ENCODE measurements at regions not wholly inside any gene's neighbourhood (a gene's known extent, or its start where the extent isn't known, plus 50 kb on each side); places are given as distances from the start of the nearest gene placed in this dataset.

GRCh38 chr15:70560617-70561328, 202.6 kb downstream of the UACA start:
- peaks cover 3% of the 10 kb centered on the region for H3K9me3 ChIP-seq (ENCODE audit: severe bottlenecking)
- no peak for DNase-seq (ENCODE audit: low spot score)
- no peaks in the 10 kb centered on the region for H3K27me3 ChIP-seq (ENCODE audit: insufficient read depth, poor library complexity, severe bottlenecking)
- ATAC-seq (ENCODE audit: low read depth) = no peak
- no peaks in the 10 kb centered on the region for H3K4me1 ChIP-seq (ENCODE audit: insufficient read depth, poor library complexity, severe bottlenecking)
- peak; percentile 5 for TF ChIP-seq CTCF (IDR thresholded peaks at IDR 0.05; ENCODE audit: poor library complexity, severe bottlenecking)
- H3K36me3 ChIP-seq (ENCODE audit: low read depth) = no peaks in the 10 kb centered on the region
- H3K27ac ChIP-seq (ENCODE audit: poor library complexity, severe bottlenecking) = no peak overlapping the region
- H3K4me3 ChIP-seq (ENCODE audit: severe bottlenecking) = no peak overlapping the region

GRCh38 chr15:70559265-70560239, 203.8 kb downstream of the UACA start:
- DNase-seq (ENCODE audit: low spot score) (no peak), ATAC-seq (ENCODE audit: low read depth) (no peak)
- no peak overlapping the region for H3K4me3 ChIP-seq (ENCODE audit: severe bottlenecking)

GRCh38 chr15:70558406-70559264, 204.7 kb downstream of the UACA start:
- no peak for TF ChIP-seq CTCF (IDR thresholded peaks at IDR 0.05; ENCODE audit: poor library complexity, severe bottlenecking)

More at GRCh38 chr15:70559265-70560239, 203.8 kb downstream of the UACA start:
- no peak overlapping the region for H3K27ac ChIP-seq (ENCODE audit: poor library complexity, severe bottlenecking)
- H3K9me3 ChIP-seq (ENCODE audit: severe bottlenecking) = peaks cover 3% of the 10 kb centered on the region
- no peaks in the 10 kb centered on the region for H3K36me3 ChIP-seq (ENCODE audit: low read depth)
- H3K4me1 ChIP-seq (ENCODE audit: insufficient read depth, poor library complexity, severe bottlenecking) = no peaks in the 10 kb centered on the region
- no peak for TF ChIP-seq CTCF (IDR thresholded peaks at IDR 0.05; ENCODE audit: poor library complexity, severe bottlenecking)
- no peaks in the 10 kb centered on the region for H3K27me3 ChIP-seq (ENCODE audit: insufficient read depth, poor library complexity, severe bottlenecking)

GRCh38 chr15:70557521-70558258, 205.7 kb downstream of the UACA start:
- Histone ChIP-seq H3K27ac (ENCODE audit: poor library complexity, severe bottlenecking) (no peak overlapping the region), H3K9me3 (ENCODE audit: severe bottlenecking) (no peaks in the 10 kb centered on the region), H3K4me3 (ENCODE audit: severe bottlenecking) (no peak overlapping the region), H3K4me1 (ENCODE audit: insufficient read depth, poor library complexity, severe bottlenecking) (no peaks in the 10 kb centered on the region), H3K36me3 (ENCODE audit: low read depth) (no peaks in the 10 kb centered on the region), H3K27me3 (ENCODE audit: insufficient read depth, poor library complexity, severe bottlenecking) (no peaks in the 10 kb centered on the region)
- ATAC-seq (ENCODE audit: low read depth) (peak; percentile 18; the same call in 1 of the 3 replicates), DNase-seq (ENCODE audit: low spot score) (no peak)
- TF ChIP-seq CTCF (IDR thresholded peaks at IDR 0.05; ENCODE audit: poor library complexity, severe bottlenecking) = no peak

More at GRCh38 chr15:70558406-70559264, 204.7 kb downstream of the UACA start:
- ATAC-seq (ENCODE audit: low read depth) (peak; percentile 36; the same call in 1 of the 3 replicates), DNase-seq (ENCODE audit: low spot score) (no peak)
- H3K4me3 ChIP-seq (ENCODE audit: severe bottlenecking) = no peak overlapping the region
- no peaks in the 10 kb centered on the region for H3K9me3 ChIP-seq (ENCODE audit: severe bottlenecking)
- H3K36me3 ChIP-seq (ENCODE audit: low read depth) = no peaks in the 10 kb centered on the region
- no peak overlapping the region for H3K27ac ChIP-seq (ENCODE audit: poor library complexity, severe bottlenecking)
- no peaks in the 10 kb centered on the region for H3K4me1 ChIP-seq (ENCODE audit: insufficient read depth, poor library complexity, severe bottlenecking)
- no peaks in the 10 kb centered on the region for H3K27me3 ChIP-seq (ENCODE audit: insufficient read depth, poor library complexity, severe bottlenecking)
